ENCODE measurements at regions not wholly inside any gene's neighbourhood (a gene's known extent, or its start where the extent isn't known, plus 50 kb on each side); places are given as distances from the start of the nearest gene placed in this dataset.

DNA sequence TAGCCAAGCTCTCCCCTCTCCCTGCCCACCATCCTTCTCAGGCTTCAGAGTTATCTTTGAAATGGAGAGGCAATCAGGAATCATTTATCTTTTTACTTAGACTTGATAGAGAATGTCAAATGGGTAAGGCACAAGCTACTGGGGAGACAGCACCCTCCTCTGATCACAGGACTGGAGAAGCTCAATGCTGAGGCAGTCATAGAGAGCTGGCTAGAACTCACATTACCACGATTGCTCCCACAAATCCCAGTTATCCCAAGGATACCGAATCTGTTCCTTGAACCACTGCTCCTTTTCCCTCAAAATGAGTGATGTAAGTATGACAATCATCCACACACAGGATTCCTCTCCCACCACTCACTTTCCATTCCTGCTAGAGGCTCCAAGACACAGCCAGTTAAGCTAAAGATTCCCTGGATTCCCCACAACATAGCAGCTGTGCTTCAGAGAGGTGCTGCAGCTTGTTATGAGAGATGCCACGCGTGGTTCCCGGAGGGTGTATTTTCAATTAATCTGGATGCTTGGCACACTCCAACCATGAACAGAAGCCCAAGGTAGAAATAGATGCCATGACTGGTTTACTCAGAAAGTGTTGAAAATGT is 96.2 kb upstream of the VGLL2 start:
- no peak for DNase-seq (ENCODE audit: low read depth)
- TF ChIP-seq, protein P1, sequence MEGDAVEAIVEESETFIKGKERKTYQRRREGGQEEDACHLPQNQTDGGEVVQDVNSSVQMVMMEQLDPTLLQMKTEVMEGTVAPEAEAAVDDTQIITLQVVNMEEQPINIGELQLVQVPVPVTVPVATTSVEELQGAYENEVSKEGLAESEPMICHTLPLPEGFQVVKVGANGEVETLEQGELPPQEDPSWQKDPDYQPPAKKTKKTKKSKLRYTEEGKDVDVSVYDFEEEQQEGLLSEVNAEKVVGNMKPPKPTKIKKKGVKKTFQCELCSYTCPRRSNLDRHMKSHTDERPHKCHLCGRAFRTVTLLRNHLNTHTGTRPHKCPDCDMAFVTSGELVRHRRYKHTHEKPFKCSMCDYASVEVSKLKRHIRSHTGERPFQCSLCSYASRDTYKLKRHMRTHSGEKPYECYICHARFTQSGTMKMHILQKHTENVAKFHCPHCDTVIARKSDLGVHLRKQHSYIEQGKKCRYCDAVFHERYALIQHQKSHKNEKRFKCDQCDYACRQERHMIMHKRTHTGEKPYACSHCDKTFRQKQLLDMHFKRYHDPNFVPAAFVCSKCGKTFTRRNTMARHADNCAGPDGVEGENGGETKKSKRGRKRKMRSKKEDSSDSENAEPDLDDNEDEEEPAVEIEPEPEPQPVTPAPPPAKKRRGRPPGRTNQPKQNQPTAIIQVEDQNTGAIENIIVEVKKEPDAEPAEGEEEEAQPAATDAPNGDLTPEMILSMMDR (IDR thresholded peaks at IDR 0.05; ENCODE audit: control insufficient read depth, insufficient read depth, low read depth, low read length, missing control alignments) = no peak
- H3K4me3 ChIP-seq (ENCODE audit: control insufficient read depth, low read depth, low read length) = no peak overlapping the region

GRCh38 chr6:117169781-117170281 is 95.5 kb upstream of the VGLL2 start:
- no peak overlapping the region for H3K4me3 ChIP-seq (ENCODE audit: control insufficient read depth, low read depth, low read length)
- DNase-seq (ENCODE audit: low read depth) = no peak
- TF ChIP-seq, protein P1 (IDR thresholded peaks at IDR 0.05; ENCODE audit: control insufficient read depth, insufficient read depth, low read depth, low read length, missing control alignments) = no peak

DNA sequence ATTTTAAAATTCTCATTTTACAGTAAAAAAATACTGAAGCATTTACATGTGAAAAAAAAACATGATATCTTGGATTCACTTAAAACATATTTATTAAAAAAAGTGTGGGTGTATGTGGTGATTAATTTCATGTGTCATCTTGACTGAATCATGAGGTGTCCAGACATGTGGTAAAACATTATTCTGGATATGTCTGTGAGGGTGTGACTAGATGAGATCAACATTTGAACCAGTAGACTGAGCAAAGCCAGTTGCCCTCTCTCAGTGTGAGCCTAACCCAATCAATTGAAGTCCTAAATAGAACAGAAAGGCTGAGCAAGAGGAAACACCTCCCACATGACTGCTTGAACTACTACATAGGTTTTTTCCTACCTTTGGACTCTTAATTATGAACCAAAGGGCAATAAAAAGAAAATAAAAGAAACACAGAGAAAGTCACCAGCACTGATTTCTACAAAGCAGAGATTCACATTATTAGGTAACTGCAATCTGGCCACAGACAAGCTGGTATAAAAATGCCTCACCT is 90.5 kb upstream of the VGLL2 start:
- TF ChIP-seq, protein P1 (IDR thresholded peaks at IDR 0.05; ENCODE audit: control insufficient read depth, insufficient read depth, low read depth, low read length, missing control alignments) = no peak
- DNase-seq (ENCODE audit: low read depth) = no peak
- H3K4me3 ChIP-seq (ENCODE audit: control insufficient read depth, low read depth, low read length) = no peak overlapping the region

GRCh38 chr6:117188627-117189201 is 76.6 kb upstream of the VGLL2 start:
- TF ChIP-seq, protein P1 (IDR thresholded peaks at IDR 0.05; ENCODE audit: control insufficient read depth, insufficient read depth, low read depth, low read length, missing control alignments) = peak; percentile 27
- no peak overlapping the region for H3K4me3 ChIP-seq (ENCODE audit: control insufficient read depth, low read depth, low read length)
- DNase-seq (ENCODE audit: low read depth) = no peak

DNA sequence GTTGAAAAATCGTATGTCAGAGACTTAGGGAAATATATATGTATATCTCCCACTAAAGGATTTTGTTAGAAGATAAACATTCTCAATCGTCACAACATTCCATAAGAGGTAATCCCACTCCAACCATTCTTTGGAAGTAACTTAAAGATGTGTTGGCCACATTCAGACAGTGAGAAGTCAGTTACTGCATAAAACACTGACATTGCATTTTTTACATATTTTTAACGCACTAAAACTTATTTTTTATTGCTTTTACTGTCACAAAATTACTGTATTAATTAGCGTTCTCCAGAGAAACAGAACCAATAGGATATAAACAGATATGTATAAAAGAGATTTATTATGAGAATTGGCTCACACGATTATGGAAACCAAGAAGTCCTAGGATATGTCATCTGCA is 74.3 kb upstream of the VGLL2 start:
- no peak overlapping the region for H3K4me3 ChIP-seq (ENCODE audit: control insufficient read depth, low read depth, low read length)
- no peak for DNase-seq (ENCODE audit: low read depth)
- TF ChIP-seq, protein P1 (IDR thresholded peaks at IDR 0.05; ENCODE audit: control insufficient read depth, insufficient read depth, low read depth, low read length, missing control alignments) = no peak

DNA sequence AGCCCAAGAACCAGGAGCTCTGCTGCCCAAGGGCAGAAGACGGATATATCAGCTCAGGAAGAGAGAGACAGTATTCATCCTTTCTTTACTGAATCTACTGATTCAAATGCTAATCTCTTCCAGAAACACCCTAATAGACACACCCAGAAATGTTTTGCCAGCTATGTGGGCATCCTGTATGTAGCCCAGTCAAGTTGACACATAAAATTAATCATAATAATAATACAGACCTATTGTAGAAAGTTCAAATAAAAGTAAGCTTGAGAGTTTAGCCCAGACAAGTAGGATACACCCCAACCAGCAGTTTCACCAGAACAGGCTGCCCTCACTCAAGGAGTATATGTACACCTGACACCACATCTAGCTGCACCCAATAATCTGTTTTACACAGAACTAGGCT is 73.9 kb upstream of the VGLL2 start:
- H3K4me3 ChIP-seq (ENCODE audit: control insufficient read depth, low read depth, low read length) = no peak overlapping the region
- TF ChIP-seq, protein P1 (IDR thresholded peaks at IDR 0.05; ENCODE audit: control insufficient read depth, insufficient read depth, low read depth, low read length, missing control alignments) = no peak
- DNase-seq (ENCODE audit: low read depth) = no peak
